CD1c-positive myeloid dendritic cell (primary cell): ENCODE measurements at regions not wholly inside any gene's neighbourhood (a gene's known extent, or its start where the extent isn't known, plus 50 kb on each side); places are given as distances from the start of the nearest gene placed in this dataset.
"Not testable (repeated sequence)": the region's sequence is repeated elsewhere in the genome, so short reads cannot be mapped to it uniquely, and the experiment has no call there.

Source experiments
- DNase-seq: peaks from one replicate; pipeline ENCODE4 v3.0.0-alpha.2; 2016; ENCODE audit errors: extremely low spot score

DNA sequence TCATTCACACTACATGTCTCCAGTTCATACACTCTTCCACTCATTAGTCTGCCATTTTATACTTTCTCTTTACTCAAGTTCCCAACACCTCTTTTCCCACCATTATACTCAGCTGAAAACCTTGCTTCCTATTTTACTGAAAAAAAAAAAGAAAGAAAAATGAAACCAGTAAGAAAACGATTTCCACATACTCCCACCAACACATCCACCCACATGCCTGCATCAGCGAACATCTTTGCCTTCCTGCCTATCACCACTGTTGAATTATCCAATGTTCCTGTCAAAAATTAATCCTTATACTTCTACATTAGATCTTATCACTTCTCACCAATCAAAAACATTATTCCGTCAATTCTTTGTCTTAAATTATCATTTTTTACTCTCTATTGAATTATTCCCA lies 188.1 kb upstream of the FAM241A start:
- DNase-seq: peak; percentile 21

GRCh38 chr4:111957997-111958396 lies 187.3 kb upstream of the FAM241A start:
- no peak for DNase-seq

DNA sequence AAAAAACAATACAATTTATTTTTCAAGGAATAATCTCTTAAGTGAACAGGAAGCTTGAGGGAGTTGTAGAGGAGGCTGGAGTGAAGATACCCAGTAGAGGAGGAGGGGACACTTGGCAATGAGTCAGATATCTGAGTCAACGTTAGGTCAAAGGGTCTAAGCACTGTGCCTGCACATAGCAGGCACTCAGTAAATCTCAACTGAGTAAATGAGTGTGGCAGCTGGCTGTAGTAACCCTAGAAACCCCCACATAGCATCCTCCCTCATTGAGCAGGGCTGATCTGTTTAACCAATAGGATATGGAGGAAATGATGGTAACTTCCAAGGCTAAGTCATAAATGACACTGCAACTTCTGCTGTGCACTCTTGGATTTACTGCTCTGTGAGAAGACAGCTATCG lies 186.0 kb upstream of the FAM241A start:
- peak; percentile 28 for DNase-seq

DNA sequence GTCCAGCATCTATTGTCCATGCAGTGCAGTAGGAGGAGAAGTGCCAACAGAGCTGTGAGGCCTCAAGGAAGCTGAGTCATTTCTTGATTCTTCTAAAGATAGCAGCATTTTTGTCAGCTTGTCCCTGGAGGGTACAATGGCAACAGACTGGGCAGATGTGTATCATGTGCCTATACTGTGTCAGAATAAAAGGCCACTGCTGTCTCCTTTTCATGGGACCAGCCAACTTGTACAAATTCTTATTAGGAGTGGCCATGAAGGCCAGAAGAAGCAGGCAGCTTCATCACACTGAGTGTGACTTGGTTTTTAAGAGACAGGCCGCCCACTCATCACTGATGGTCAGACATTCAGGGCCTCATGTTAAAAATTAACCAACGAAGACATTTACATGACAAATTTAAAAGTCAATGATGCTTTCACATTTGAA lies 185.0 kb upstream of the FAM241A start:
- peak; percentile 50 for DNase-seq

DNA sequence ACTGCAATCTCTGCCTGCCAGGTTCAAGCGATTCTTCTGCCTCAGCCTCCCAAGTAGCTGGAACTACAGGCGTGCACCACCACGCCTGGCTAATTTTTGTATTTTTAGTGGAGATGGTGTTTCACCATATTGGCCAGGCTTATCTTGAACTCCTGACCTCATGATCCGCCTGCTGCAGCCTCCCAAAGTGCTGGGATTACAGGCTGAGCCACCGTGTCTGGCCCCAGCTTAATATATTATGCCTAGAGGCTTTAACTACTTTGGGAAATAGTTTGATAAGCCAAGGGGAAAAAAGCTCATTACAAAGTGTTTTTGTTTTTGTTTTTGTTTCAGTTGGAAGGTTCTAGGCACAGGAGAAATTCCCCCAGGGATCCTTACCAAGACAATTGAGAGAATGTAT lies 184.2 kb upstream of the FAM241A start:
- not testable (repeated sequence) for DNase-seq

- no peak for DNase-seq
These were observed 183.4 kb upstream of the FAM241A start for GRCh38 chr4:111961809-111962208.

DNA sequence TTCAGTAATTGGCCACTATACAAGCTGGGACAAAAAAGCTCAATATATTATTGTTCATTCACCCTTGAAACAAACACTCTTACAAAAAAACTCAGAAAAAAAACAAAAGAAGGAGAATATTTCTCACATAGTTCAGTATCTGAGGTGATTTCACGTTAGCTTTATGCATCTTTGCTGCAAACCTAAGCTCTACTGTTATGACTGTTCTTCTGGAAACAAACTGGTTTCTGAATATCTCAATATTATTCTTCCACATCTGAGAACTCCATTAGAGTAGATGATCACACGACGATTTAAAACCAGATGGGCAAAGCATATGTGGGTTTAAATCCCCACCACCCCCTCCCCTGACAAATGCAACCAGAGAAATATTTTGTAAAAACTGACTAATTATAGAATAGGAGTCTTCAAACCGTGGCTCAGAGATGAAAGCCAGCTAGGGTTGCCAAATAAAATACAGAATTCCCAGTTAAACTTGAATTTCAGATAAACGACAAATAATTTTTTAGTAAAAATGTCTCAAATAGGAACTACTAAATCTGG lies 182.0 kb upstream of the FAM241A start:
- no peak for DNase-seq

GRCh38 chr4:111977419-111977965 lies 167.8 kb upstream of the FAM241A start:
- DNase-seq: no peak

GRCh38 chr4:111979921-111980320 lies 165.3 kb upstream of the FAM241A start:
- no peak for DNase-seq

- no peak for DNase-seq
These were observed 163.2 kb upstream of the FAM241A start for GRCh38 chr4:111982089-111982488.

DNA sequence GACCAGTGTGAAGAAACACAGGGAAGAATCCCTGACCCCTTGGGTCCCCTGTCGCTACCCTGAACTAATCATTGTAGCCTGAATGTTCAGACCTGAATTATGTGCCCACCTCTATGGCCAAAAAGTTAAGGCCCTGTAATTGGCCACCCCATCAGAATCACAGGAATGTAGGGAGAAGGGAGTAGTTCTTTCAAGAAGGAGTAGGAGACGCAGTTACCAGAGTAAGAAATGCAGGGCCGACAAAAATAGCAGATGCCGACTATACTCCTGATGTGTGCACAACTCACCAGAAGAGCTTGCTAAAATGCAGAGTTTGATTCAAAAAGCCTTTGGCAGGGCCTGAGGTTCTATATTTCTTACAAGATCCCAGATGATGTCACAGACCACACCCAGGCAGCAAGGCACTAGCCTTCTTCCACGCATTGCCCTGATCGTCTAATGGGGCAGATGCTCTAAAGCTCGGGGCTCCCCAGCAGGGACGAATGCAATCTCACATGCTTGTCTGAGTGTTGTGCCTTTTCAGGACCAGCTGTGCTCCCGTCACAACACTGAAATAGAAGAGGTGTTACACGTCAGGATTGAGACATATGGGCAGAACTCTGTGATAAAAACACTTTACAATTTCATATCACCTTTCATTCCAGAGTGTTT lies 161.0 kb upstream of the FAM241A start:
- no peak for DNase-seq

DNA sequence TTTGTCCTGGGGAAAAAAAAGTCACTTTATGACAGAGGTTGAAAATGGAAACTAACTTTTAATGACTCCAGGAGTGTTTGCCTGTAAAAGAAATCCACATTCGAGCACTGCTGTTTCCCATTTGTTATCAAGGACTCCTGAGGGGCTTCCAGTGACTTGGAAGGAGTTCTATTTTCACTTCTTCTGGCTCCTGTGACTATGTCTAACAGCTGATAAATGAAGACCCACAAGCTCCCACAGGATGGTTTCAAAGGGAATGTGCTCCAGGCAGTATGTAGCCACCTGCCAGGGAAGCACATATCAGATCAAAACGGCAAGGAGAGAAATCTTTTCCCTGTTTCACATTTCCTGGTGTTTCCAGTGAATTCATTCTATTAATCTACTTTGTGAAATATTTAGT lies 159.8 kb upstream of the FAM241A start:
- no peak for DNase-seq

- no peak for DNase-seq
These were observed 159.2 kb upstream of the FAM241A start for GRCh38 chr4:111986095-111986494.

DNA sequence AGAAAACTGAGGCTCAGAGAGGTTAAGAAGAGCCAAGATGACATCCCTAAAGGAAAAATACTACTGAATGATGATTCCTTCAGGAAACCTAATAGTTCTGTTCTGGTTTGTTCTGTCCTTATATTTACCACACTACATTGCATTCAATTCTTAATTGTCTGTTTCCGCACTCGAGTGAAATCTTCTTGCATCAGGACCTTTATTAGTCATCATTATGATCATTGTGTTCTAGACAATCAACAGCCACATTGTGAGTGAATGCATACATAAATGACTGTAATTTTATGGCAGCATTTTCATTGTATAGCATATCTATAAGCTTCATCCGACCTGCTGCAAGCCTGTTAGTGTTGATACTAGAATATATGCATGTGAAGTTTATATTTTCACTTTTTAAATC lies 156.7 kb upstream of the FAM241A start:
- no peak for DNase-seq

GRCh38 chr4:111989817-111990216 lies 155.4 kb upstream of the FAM241A start:
- DNase-seq: no peak

- peak; percentile 71 for DNase-seq
These were observed 154.1 kb upstream of the FAM241A start for GRCh38 chr4:111991163-111991562.

DNA sequence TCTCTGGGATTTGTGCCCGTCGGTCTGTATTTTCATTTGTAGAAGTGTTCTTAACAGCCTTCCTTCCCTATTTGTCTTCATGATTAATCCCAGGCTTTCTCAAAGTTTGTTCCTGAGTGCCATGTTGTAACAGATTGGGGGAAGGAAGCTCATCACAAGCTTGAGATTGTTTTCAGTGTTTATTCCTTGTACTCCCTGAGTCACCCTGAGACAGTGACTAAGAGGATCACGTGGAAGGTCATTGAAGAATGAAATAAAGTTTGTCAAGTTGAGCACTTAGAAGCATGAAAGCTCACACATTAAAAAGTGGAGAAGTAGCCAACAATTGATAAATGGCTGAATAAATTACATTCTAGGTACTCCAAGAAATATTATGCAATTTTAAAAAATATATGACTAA lies 153.5 kb upstream of the FAM241A start:
- DNase-seq: peak; percentile 86

GRCh38 chr4:111992351-111993168 lies 152.7 kb upstream of the FAM241A start:
- DNase-seq: no peak

GRCh38 chr4:111994392-111994791 lies 150.9 kb upstream of the FAM241A start:
- no peak for DNase-seq

GRCh38 chr4:111997785-111998184 lies 147.5 kb upstream of the FAM241A start:
- DNase-seq: peak; percentile 40

DNA sequence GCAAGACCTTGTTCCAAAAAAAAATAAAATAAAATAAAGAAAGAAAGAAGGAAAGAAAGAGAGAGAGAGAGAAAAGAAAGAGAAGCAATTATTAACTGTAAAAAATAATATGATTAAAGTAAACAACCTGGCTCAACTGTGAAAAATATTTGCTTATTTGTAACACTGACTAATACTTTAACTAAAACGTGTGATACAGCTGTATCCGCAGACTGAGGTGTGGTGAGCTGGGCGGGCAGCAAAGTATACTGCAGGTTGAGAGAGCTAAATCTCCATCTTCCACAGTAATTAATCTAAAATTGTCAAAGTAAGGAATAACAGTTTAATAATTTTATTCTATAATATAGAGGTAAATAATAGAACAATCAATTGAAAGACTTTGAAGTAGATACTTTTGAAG lies 145.5 kb upstream of the FAM241A start:
- no peak for DNase-seq

- no peak for DNase-seq
These were observed 144.2 kb upstream of the FAM241A start for GRCh38 chr4:112001041-112001440.

DNA sequence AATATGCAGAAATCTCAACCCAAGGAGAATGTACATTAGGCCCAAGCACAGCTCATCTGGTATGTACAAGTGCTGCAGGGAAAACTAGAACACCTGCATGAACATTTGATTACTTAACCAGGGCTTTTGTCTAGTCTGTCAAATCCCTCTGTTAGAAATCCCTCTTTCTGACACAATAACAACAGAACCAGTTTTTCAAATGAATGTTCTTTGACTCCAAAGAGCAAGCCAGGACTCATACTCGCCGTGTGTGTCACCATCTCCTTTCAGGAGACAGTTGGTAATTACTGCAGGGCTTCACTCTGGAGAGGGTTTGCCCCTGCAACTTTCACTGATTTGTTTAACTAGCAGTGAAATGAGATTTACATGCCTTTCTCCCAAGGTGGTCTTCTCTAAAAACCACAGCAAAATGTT lies 143.0 kb upstream of the FAM241A start:
- no peak for DNase-seq
